ENCODE measurements at regions not wholly inside any gene's neighbourhood (a gene's known extent, or its start where the extent isn't known, plus 50 kb on each side); places are given as distances from the start of the nearest gene placed in this dataset.

DNA sequence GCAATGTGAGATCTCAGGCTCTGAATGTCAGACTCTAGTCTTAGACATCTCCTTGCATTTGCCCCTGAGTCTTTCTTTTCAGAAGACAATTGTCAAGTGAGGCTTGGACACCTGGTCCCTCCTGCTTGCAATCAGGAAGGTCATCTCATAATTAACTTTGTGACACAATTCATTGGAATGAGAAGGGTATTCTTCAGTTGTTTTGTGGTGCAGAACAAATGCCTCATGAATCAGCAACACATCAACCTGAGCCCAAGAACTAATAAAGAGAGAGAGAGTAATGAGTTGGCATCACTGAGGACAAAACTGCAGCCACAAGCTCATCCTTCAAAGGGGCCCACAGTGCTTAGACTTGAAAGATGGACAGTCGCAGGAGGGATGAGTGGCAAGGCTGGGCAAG is 375.8 kb downstream of the INSC start:
- TF ChIP-seq, protein P1, sequence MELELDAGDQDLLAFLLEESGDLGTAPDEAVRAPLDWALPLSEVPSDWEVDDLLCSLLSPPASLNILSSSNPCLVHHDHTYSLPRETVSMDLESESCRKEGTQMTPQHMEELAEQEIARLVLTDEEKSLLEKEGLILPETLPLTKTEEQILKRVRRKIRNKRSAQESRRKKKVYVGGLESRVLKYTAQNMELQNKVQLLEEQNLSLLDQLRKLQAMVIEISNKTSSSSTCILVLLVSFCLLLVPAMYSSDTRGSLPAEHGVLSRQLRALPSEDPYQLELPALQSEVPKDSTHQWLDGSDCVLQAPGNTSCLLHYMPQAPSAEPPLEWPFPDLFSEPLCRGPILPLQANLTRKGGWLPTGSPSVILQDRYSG (CRISPR knock-in tag; IDR thresholded peaks at IDR 0.05) = no peak
- TF ChIP-seq STAG1 (CRISPR knock-in tag; IDR thresholded peaks at IDR 0.05) (no peak), DNMT1 (CRISPR knock-in tag; IDR thresholded peaks at IDR 0.05) (no peak), CTCF (CRISPR knock-in tag; IDR thresholded peaks at IDR 0.05) (no peak), ZNF383 (CRISPR knock-in tag; IDR thresholded peaks at IDR 0.05; ENCODE audit: borderline replicate concordance) (no peak), NCOA1 (CRISPR knock-in tag; IDR thresholded peaks at IDR 0.05) (no peak), USF2 (IDR thresholded peaks at IDR 0.05; ENCODE audit: low read depth, low read length) (no peak), USF2 (CRISPR knock-in tag; IDR thresholded peaks at IDR 0.05; ENCODE audit: borderline replicate concordance) (no peak)
